Prostate gland (tissue), 2 donors: ENCODE measurements at regions not wholly inside any gene's neighbourhood (a gene's known extent, or its start where the extent isn't known, plus 50 kb on each side); places are given as distances from the start of the nearest gene placed in this dataset.
"Not testable (repeated sequence)": the region's sequence is repeated elsewhere in the genome, so short reads cannot be mapped to it uniquely, and the experiment has no call there.

Source experiments
- DNase-seq: peaks from one replicate; pipeline ENCODE4 v3.0.0-alpha.2; 2019; ENCODE audit warnings: low spot score
- H3K27ac ChIP-seq, 2 donors: fragments of 200-600 bp; sonication (generic); 2 replicates each; pipeline ENCODE4 v1.5.1; 2017 to 2019
- H3K27me3 ChIP-seq: fragments of 200-600 bp; sonication (generic); replicated peaks from 2 replicates; pipeline ENCODE4 v1.5.1; 2019; ENCODE audit not compliant: insufficient read depth
- H3K36me3 ChIP-seq, 2 donors: fragments of 200-600 bp; sonication (generic); 1 replicate in 1 of 2; 2 replicates in 1 of 2; pipeline versions ENCODE4 v1.5.1 to v1.8.1; 2017 to 2019
- H3K4me1 ChIP-seq: fragments of 200-600 bp; sonication (generic); replicated peaks from 2 replicates; pipeline ENCODE4 v1.5.1; 2019
- H3K4me3 ChIP-seq, 2 donors: fragments of 200-600 bp; sonication (generic); 2 replicates each; pipeline ENCODE4 v1.5.1; 2017 to 2019
- H3K9me3 ChIP-seq: fragments of 200-600 bp; sonication (generic); 2 replicates; pipeline ENCODE4 v1.5.1; 2017
- POLR2A ChIP-seq: fragments of 450-650 bp; IDR thresholded peaks from one replicate; pipeline ENCODE4 v1.6.1; 2016; ENCODE audit warnings: antibody characterized with exemption, mild to moderate bottlenecking
- POLR2AphosphoS5 ChIP-seq: sonication (generic); formaldehyde crosslinking; IDR thresholded peaks from one replicate; pipeline ENCODE4 v1.6.1; 2017; ENCODE audit warnings: antibody characterized with exemption
- WGBS: methylation state at CpG from one replicate; pipeline ENCODE4 v1.1.5; 2018; 5-methylcytosine and 5-hydroxymethylcytosine counted together
- intact Hi-C: fragments of 100-400 bp; cut with DNase I; formaldehyde crosslinking; loops from one replicate; pipeline ENCODE4 v1.14.2; 2022
- TF ChIP-seq, protein P1 (sequence below), 4 experiments: fragments of 200-600 bp in 2 of 4; fragments of 450-650 bp in 2 of 4; sonication (generic) in 2 of 4; IDR thresholded peaks; 1 replicate in 3 of 4; 2 replicates in 1 of 4; pipeline ENCODE4 v1.5.1; 2016 to 2019; ENCODE audit warnings: antibody characterized with exemption in 4 of 4, mild to moderate bottlenecking in 2 of 4, moderate library complexity in 2 of 4

DNA sequence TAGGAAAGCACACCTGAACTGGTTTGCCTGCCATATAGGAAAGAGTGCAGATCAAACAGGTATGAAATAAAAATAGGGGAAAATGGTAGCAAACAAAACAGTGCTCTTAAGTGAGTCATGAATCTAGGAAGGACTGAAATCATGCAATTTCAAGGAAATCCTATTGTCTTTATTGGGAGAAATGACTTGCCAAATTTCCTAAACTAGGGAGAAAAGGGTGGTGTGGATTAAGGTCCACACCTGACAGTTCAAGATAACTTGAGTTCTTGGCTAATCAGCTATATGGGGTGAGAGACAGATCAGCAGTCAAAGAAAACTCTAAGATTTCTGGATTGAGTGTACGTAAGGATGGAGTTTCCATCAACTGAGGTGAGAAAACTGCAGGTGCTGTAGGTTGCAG is 101.1 kb downstream of the PRKAB2 start:
- no peaks in the 10 kb centered on the region for H3K9me3 ChIP-seq
- no peaks in the 10 kb centered on the region for H3K4me1 ChIP-seq
- no peaks in the 10 kb centered on the region for H3K36me3 ChIP-seq
- no peak for DNase-seq
- TF ChIP-seq POLR2AphosphoS5 (no peak), POLR2A (no peak)
- TF ChIP-seq, protein P1, sequence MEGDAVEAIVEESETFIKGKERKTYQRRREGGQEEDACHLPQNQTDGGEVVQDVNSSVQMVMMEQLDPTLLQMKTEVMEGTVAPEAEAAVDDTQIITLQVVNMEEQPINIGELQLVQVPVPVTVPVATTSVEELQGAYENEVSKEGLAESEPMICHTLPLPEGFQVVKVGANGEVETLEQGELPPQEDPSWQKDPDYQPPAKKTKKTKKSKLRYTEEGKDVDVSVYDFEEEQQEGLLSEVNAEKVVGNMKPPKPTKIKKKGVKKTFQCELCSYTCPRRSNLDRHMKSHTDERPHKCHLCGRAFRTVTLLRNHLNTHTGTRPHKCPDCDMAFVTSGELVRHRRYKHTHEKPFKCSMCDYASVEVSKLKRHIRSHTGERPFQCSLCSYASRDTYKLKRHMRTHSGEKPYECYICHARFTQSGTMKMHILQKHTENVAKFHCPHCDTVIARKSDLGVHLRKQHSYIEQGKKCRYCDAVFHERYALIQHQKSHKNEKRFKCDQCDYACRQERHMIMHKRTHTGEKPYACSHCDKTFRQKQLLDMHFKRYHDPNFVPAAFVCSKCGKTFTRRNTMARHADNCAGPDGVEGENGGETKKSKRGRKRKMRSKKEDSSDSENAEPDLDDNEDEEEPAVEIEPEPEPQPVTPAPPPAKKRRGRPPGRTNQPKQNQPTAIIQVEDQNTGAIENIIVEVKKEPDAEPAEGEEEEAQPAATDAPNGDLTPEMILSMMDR (IDR thresholded peaks at IDR 0.05): no peak
- 94% methylated on average over 1 of the region's 1 CpG for WGBS
- intact Hi-C loops: no loop called here
- H3K27me3 ChIP-seq: peaks cover 5% of the 10 kb centered on the region
- no peak overlapping the region for H3K4me3 ChIP-seq
- no peak overlapping the region for H3K27ac ChIP-seq

DNA sequence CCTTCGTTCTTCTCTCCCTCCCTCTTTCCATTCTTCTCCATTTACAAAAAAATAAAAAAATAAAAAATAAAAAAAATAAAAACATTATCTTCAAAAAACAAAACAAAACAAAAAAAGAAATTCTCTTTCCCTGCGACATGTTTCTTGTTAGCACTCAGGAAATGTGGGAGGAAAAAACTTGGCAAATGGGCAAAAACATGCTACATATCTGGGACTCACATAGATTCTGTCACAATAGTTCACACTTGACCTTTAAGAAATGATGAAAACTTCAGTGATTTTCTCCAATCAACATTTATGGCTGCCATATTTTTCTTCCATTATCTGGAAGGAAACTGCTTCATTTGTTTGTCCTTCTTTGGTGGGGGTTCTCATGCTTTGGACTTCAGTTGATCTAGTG is 109.3 kb downstream of the PRKAB2 start:
- no peak for TF ChIP-seq POLR2A
- intact Hi-C loops: no loop called here
- Histone ChIP-seq H3K27me3 (no peaks in the 10 kb centered on the region), H3K4me1 (no peaks in the 10 kb centered on the region), H3K36me3 (no peaks in the 10 kb centered on the region), H3K27ac (no peak overlapping the region), H3K9me3 (no peaks in the 10 kb centered on the region), H3K4me3 (no peak overlapping the region)
- WGBS: 85% methylated on average over 2 of the region's 2 CpGs
- DNase-seq: no peak

DNA sequence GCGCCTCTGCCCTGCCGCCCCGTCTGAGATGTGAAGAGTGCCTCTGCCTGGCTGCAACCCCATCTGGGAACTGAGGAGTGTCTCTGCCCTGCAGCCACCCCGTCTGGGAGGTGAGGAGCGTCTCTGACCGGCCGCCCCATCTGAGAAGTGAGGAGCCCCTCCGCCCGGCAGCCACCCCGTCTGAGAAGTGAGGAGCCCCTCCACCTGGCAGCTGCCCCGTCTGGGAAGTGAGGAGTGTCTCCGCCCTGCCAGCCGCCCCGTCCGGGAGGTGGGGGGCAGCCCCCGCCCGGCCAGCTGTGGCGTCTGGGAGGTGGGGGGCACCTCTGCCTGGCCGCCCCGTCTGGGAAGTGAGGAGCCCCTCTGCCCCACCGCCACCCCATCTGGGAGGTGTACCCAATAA is 110.4 kb downstream of the PRKAB2 start:
- H3K27ac ChIP-seq, intact Hi-C loops, H3K4me1 ChIP-seq, H3K36me3 ChIP-seq, H3K9me3 ChIP-seq, H3K4me3 ChIP-seq, DNase-seq, H3K27me3 ChIP-seq: not testable (repeated sequence)
- 95% methylated on average over 18 of the region's 21 CpGs for WGBS

DNA sequence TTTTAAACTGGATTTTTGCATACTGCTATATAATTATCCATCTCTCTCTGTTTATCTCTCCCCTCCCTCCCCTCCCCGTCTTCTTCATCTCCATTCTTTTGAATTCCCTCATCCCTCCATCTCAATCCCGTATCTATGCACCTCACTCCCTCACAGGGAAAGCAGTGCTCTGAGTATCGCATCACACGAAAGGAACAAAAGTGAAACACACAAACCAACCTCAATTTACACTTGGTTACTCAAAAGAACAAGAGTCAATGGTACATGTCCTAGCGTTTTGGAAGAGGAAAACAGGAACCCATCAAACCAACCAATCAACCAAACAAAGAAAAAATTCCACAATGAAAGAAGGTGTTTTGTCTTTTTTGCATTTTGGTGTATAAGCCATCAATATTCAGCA is 115.1 kb downstream of the NBPF12 start:
- WGBS: 66% methylated on average over 5 of the region's 5 CpGs
- no peaks in the 10 kb centered on the region for H3K9me3 ChIP-seq

DNA sequence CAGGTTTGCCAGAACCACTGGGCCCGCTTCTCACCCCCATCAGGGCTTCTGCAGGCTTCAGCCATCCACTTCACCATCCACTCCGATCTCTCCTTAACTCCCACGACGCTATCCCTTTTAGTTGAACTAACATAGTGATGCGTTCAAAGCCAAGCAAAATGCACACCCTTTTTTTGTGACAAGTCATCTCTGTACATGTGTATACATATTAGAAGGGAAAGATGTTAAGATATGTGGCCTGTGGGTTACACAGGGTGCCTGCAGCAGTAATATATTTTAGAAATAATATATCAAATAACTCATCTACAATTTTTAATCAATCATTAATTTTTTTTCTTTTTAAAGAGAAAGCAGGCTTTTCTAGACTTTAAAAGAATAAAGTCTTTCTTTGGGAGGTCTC is 114.6 kb downstream of the NBPF12 start:
- intact Hi-C loops: no loop called here
- Histone ChIP-seq H3K27ac (no peak overlapping the region), H3K9me3 (no peaks in the 10 kb centered on the region), H3K36me3 (no peaks in the 10 kb centered on the region), H3K4me3 (no peak overlapping the region), H3K4me1 (no peaks in the 10 kb centered on the region), H3K27me3 (no peaks in the 10 kb centered on the region)
- no peak for DNase-seq
- TF ChIP-seq POLR2A: no peak
- no peak for TF ChIP-seq POLR2AphosphoS5
- TF ChIP-seq, protein P1 (IDR thresholded peaks at IDR 0.05): no peak
- 83% methylated on average over 5 of the region's 5 CpGs for WGBS

More for the DNA sequence above, 115.1 kb downstream of the NBPF12 start:
- no peak overlapping the region for H3K4me3 ChIP-seq
- TF ChIP-seq, protein P1 (IDR thresholded peaks at IDR 0.05): no peak
- no peak for TF ChIP-seq POLR2A
- TF ChIP-seq POLR2AphosphoS5: no peak
- no peak overlapping the region for H3K27ac ChIP-seq
- intact Hi-C loops: no loop called here
- DNase-seq: no peak
- no peaks in the 10 kb centered on the region for H3K36me3 ChIP-seq
- H3K4me1 ChIP-seq: no peaks in the 10 kb centered on the region
- no peaks in the 10 kb centered on the region for H3K27me3 ChIP-seq

DNA sequence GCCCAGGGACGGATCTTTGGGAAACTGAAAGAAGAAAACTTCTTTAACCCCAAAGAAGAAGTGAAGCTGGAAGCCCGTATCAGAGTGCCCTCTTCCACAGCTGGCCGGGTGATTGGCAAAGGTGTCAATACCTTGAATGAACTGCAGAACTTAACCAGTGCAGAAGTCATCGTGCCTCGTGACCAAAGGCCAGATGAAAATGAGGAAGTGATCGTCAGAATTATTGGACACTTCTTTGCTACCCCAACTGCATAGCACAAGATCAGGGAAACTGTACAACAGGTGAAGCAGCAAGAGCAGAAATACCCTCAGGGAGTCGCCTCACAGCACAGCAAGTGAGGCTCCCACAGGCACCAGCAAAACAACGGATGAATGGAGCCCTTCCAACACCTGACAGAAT is 114.0 kb downstream of the NBPF12 start:
- H3K4me3 ChIP-seq: no peak overlapping the region
- H3K9me3 ChIP-seq: no peaks in the 10 kb centered on the region
- H3K4me1 ChIP-seq: no peaks in the 10 kb centered on the region
- WGBS: 81% methylated on average over 8 of the region's 8 CpGs
- no peak for TF ChIP-seq POLR2A
- no peak for TF ChIP-seq POLR2AphosphoS5
- TF ChIP-seq, protein P1 (IDR thresholded peaks at IDR 0.05): no peak
- H3K36me3 ChIP-seq: no peaks in the 10 kb centered on the region
- intact Hi-C loops: no loop called here
- DNase-seq: no peak
- H3K27ac ChIP-seq: no peak overlapping the region
- H3K27me3 ChIP-seq: no peaks in the 10 kb centered on the region
